ENCODE measurements at regions not wholly inside any gene's neighbourhood (a gene's known extent, or its start where the extent isn't known, plus 50 kb on each side); places are given as distances from the start of the nearest gene placed in this dataset.

DNA sequence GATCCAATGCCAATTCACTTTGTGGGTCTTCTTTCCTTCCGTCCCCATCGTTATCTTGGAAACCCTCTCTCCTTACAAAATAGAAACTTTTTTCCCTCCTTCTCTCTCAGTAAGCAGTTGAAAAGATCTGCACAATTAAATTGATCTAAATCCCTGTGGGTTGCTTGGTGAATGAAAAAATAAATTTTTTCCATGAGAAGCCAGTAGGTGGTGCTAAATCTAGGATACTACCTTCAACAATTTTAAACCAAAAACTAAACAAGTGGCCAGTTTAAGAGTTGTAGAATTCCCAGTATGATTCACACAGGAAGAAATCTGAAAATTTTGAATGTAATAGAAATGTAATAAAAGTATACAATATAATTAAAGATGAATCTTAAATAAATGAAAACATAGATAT, 990.3 kb upstream of the ZNF722 start:
- Histone ChIP-seq H3K4me2 (ENCODE audit: insufficient read depth, low read length) (no peak overlapping the region), H3K9me3 (replicated peaks; ENCODE audit: control insufficient read depth, insufficient read depth, low read length) (peaks cover 3% of the 10 kb centered on the region), H3K4me1 (ENCODE audit: control insufficient read depth, extremely low read depth, insufficient read depth, low read length) (no peaks in the 10 kb centered on the region), H4K20me1 (replicated peaks; ENCODE audit: control insufficient read depth, extremely low read depth, insufficient read depth, low read length) (no peaks in the 10 kb centered on the region), H3K79me2 (ENCODE audit: control insufficient read depth, insufficient read depth, low read length) (no peaks in the 10 kb centered on the region), H3K9ac (replicated peaks; ENCODE audit: extremely low read depth, insufficient read depth, low read length) (no peak overlapping the region), H3K4me3 (replicated peaks in 1 of 3; ENCODE audit: insufficient read depth in 1 of 3, low read depth in 1 of 3, low read length in 3 of 3) (no peak overlapping the region), H2AFZ (ENCODE audit: low read depth, low read length) (no peak overlapping the region), H3K27ac (ENCODE audit: insufficient read depth, low read depth, low read length) (no peak overlapping the region), H3K36me3 (ENCODE audit: control insufficient read depth in 2 of 2, extremely low read depth in 1 of 2, insufficient read depth in 2 of 2, low read length in 2 of 2) (no peaks in the 10 kb centered on the region), H3K27me3 (ENCODE audit: control insufficient read depth in 2 of 2, insufficient read depth in 2 of 2, low read length in 2 of 2) (no peaks in the 10 kb centered on the region), H3K9me1 (replicated peaks; ENCODE audit: control insufficient read depth, extremely low read depth, insufficient read depth, low read length) (no peaks in the 10 kb centered on the region)
- dilution Hi-C loops (cut with MboI; ENCODE audit: extremely low pct_ligation_motif_present, low sequenced_read_pairs) (no loop called here), intact Hi-C loops (cut with micrococcal nuclease) (no loop called here)
- ChIA-PET CTCF (no interaction called here), POLR2A (no interaction called here)
- DNase-seq (ENCODE audit: low read depth, low spot score): no peak
- FAIRE-seq: no peak
- TF ChIP-seq POLR2A (IDR thresholded peaks at IDR 0.05; ENCODE audit: low read depth, low read length): no peak
- no TSS peak for BruUV-seq (replicated peaks)

DNA sequence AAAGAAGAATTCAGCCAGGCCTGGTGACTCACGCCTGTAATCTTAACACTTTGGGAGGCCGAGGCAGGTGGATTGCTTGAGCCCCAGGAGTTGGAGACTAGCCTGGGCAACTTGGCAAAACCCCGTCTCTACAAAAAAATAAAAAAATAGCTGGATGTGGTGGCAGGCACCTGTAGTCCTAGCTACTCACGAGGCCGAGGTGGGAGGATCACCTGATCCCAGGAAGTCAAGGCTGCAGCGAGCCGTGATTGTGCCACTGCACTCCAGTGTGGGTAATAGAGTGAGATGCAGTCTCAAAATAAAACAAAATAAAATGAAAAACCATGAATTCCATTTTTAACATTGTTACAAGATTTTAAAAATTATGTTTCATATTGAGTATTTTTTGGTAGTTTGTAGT, 988.9 kb upstream of the ZNF722 start:
- H4K20me1 ChIP-seq (replicated peaks; ENCODE audit: control insufficient read depth, extremely low read depth, insufficient read depth, low read length): no peaks in the 10 kb centered on the region
- FAIRE-seq (no peak), DNase-seq (ENCODE audit: low read depth, low spot score) (no peak)
- dilution Hi-C loops (cut with MboI; ENCODE audit: extremely low pct_ligation_motif_present, low sequenced_read_pairs) (no loop called here), intact Hi-C loops (cut with micrococcal nuclease) (no loop called here)
- no peaks in the 10 kb centered on the region for H3K4me1 ChIP-seq (ENCODE audit: control insufficient read depth, extremely low read depth, insufficient read depth, low read length)
- H3K9ac ChIP-seq (replicated peaks; ENCODE audit: extremely low read depth, insufficient read depth, low read length): no peak overlapping the region
- no peaks in the 10 kb centered on the region for H3K79me2 ChIP-seq (ENCODE audit: control insufficient read depth, insufficient read depth, low read length)
- no peaks in the 10 kb centered on the region for H3K9me1 ChIP-seq (replicated peaks; ENCODE audit: control insufficient read depth, extremely low read depth, insufficient read depth, low read length)
- no TSS peak for BruUV-seq (replicated peaks)
- H3K4me3 ChIP-seq (replicated peaks in 1 of 3; ENCODE audit: insufficient read depth in 1 of 3, low read depth in 1 of 3, low read length in 3 of 3): no peak overlapping the region
- no peaks in the 10 kb centered on the region for H3K36me3 ChIP-seq (ENCODE audit: control insufficient read depth in 2 of 2, extremely low read depth in 1 of 2, insufficient read depth in 2 of 2, low read length in 2 of 2)
- ChIA-PET CTCF (no interaction called here), POLR2A (no interaction called here)
- no peaks in the 10 kb centered on the region for H3K27me3 ChIP-seq (ENCODE audit: control insufficient read depth in 2 of 2, insufficient read depth in 2 of 2, low read length in 2 of 2)
- no peak overlapping the region for H2AFZ ChIP-seq (ENCODE audit: low read depth, low read length)
- no peak overlapping the region for H3K27ac ChIP-seq (ENCODE audit: insufficient read depth, low read depth, low read length)
- no peak overlapping the region for H3K4me2 ChIP-seq (ENCODE audit: insufficient read depth, low read length)
- TF ChIP-seq GATA2 (IDR thresholded peaks at IDR 0.05; ENCODE audit: insufficient read depth, insufficient read length, low read depth, low read length) (no peak), EZH2 (IDR thresholded peaks at IDR 0.05; ENCODE audit: borderline replicate concordance, low read depth, low read length, severe bottlenecking) (no peak), FOS (IDR thresholded peaks at IDR 0.05; ENCODE audit: borderline replicate concordance, insufficient read depth, low read length) (no peak), POLR2AphosphoS5 (IDR thresholded peaks at IDR 0.05; ENCODE audit: insufficient read depth, low read depth, low read length) (no peak), MYC (IDR thresholded peaks at IDR 0.05; ENCODE audit: low read depth, low read length) (no peak), POLR2A (IDR thresholded peaks at IDR 0.05; ENCODE audit: low read depth, low read length) (no peak), JUN (IDR thresholded peaks at IDR 0.05; ENCODE audit: borderline replicate concordance, insufficient read depth, insufficient read length, low read depth) (no peak)
- TF ChIP-seq, protein P1, sequence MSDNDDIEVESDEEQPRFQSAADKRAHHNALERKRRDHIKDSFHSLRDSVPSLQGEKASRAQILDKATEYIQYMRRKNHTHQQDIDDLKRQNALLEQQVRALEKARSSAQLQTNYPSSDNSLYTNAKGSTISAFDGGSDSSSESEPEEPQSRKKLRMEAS (IDR thresholded peaks at IDR 0.05; ENCODE audit: insufficient read depth, insufficient read length): no peak
- TF ChIP-seq, protein P2, sequence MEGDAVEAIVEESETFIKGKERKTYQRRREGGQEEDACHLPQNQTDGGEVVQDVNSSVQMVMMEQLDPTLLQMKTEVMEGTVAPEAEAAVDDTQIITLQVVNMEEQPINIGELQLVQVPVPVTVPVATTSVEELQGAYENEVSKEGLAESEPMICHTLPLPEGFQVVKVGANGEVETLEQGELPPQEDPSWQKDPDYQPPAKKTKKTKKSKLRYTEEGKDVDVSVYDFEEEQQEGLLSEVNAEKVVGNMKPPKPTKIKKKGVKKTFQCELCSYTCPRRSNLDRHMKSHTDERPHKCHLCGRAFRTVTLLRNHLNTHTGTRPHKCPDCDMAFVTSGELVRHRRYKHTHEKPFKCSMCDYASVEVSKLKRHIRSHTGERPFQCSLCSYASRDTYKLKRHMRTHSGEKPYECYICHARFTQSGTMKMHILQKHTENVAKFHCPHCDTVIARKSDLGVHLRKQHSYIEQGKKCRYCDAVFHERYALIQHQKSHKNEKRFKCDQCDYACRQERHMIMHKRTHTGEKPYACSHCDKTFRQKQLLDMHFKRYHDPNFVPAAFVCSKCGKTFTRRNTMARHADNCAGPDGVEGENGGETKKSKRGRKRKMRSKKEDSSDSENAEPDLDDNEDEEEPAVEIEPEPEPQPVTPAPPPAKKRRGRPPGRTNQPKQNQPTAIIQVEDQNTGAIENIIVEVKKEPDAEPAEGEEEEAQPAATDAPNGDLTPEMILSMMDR (IDR thresholded peaks at IDR 0.05; ENCODE audit: extremely low read depth in 1 of 2, insufficient read depth in 1 of 2, low read depth in 1 of 2, low read length in 2 of 2): no peak
- H3K9me3 ChIP-seq (replicated peaks; ENCODE audit: control insufficient read depth, insufficient read depth, low read length): peaks cover 3% of the 10 kb centered on the region

All from endothelial cell of umbilical vein (primary cell).